Brain microvascular endothelial cell (primary cell): ENCODE measurements at regions not wholly inside any gene's neighbourhood (a gene's known extent, or its start where the extent isn't known, plus 50 kb on each side); places are given as distances from the start of the nearest gene placed in this dataset.
"Not testable (repeated sequence)": the region's sequence is repeated elsewhere in the genome, so short reads cannot be mapped to it uniquely, and the experiment has no call there.

Experiments used
- DNase-seq: peaks from one replicate; pipeline ENCODE4 v3.0.0-alpha.2; 2020
- H3K27ac ChIP-seq: fragments of 250-450 bp; sonication (Bioruptor Pico); 2 replicates; pipeline ENCODE4 v1.5.1; 2020; ENCODE audit warnings: mild to moderate bottlenecking, moderate library complexity
- H3K27me3 ChIP-seq: fragments of 250-450 bp; sonication (Bioruptor Pico); replicated peaks from 2 replicates; pipeline ENCODE4 v1.5.1; 2020; ENCODE audit warnings: mild to moderate bottlenecking
- H3K36me3 ChIP-seq: fragments of 250-450 bp; sonication (Bioruptor Pico); replicated peaks from 2 replicates; pipeline ENCODE4 v1.5.1; 2020; ENCODE audit warnings: mild to moderate bottlenecking
- H3K4me3 ChIP-seq: 2 replicates; pipeline ENCODE4 v1.5.1; 2011; ENCODE audit warnings: low read depth, mild to moderate bottlenecking, control low read depth, low read length, moderate library complexity
- CTCF ChIP-seq: IDR thresholded peaks from 2 replicates; pipeline ENCODE4 v1.5.1; 2011; ENCODE audit warnings: low read depth, mild to moderate bottlenecking, moderate library complexity, low read length, control low read depth, inconsistent platforms; ENCODE audit errors: missing control alignments
- in situ Hi-C: cut with HindIII; loops from 2 replicates; pipeline ENCODE4 v1.10.0; 2017; ENCODE audit warnings: low sequenced_read_pairs, low pct_ligation_motif_present

- no peak for TF ChIP-seq CTCF
- H3K27ac ChIP-seq = no peak overlapping the region
These were observed 131.2 kb upstream of the RMP24 start for GRCh38 chr18:35841283-35841682.

GRCh38 chr18:35842536-35842935, 129.9 kb upstream of the RMP24 start:
- H3K27ac ChIP-seq = no peak overlapping the region
- no peak for DNase-seq
- H3K27me3 ChIP-seq = no peaks in the 10 kb centered on the region
- no peaks in the 10 kb centered on the region for H3K36me3 ChIP-seq
- H3K4me3 ChIP-seq = no peak overlapping the region
- in situ Hi-C loops = no loop called here
- no peak for TF ChIP-seq CTCF

More at GRCh38 chr18:35841283-35841682, 131.2 kb upstream of the RMP24 start:
- no peaks in the 10 kb centered on the region for H3K36me3 ChIP-seq
- in situ Hi-C loops = no loop called here
- no peak overlapping the region for H3K4me3 ChIP-seq
- H3K27me3 ChIP-seq = no peaks in the 10 kb centered on the region
- no peak for DNase-seq

DNA sequence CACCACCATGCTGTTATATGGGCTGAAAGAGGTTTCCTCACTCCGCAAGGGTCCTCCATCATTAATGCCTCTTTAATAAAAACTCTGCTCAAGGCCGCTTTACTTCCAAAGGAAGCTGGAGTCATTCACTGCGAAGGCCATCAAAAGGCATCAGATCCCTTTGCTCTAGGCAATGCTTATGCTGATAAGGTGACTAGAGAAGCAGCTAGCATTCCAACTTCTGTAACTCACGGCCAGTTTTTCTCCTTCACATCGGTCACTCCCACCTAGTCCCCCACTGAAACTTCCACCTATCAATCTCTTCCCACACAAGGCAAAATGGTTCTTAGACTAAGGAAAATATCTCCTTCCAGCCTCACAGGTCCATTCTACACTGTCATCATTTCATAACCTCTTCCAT, 124.2 kb upstream of the RMP24 start:
- H3K36me3 ChIP-seq, H3K27ac ChIP-seq, DNase-seq, H3K27me3 ChIP-seq, H3K4me3 ChIP-seq, in situ Hi-C loops: not testable (repeated sequence)

DNA sequence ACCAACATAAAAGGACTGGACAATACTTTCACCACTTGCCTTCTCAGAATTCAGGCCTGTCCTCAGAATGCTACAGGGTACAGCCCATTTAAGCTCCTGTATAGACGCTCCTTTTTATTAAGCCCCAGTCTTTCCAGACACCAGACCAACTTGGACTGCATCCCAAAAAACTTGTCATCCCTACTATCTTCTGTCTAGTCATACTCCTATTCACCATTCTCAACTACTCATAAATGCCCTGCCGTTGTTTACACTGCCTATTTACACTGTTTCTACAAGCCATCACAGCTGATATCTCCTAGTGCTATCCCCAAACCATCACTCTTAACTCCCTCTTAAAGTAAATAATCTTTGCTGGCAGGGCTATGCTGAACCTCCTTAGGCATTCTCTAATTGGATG, 123.2 kb upstream of the RMP24 start:
- DNase-seq, H3K27ac ChIP-seq, in situ Hi-C loops, H3K4me3 ChIP-seq, H3K36me3 ChIP-seq, H3K27me3 ChIP-seq: not testable (repeated sequence)

GRCh38 chr18:35851286-35851970, 121.1 kb upstream of the RMP24 start:
- no peak for TF ChIP-seq CTCF
- no peak for DNase-seq
- Histone ChIP-seq H3K27ac (no peak overlapping the region), H3K27me3 (no peaks in the 10 kb centered on the region), H3K4me3 (no peak overlapping the region), H3K36me3 (no peaks in the 10 kb centered on the region)
- in situ Hi-C loops = no loop called here

GRCh38 chr18:35852786-35853185, 119.7 kb upstream of the RMP24 start:
- in situ Hi-C loops = no loop called here
- no peak for DNase-seq
- no peak overlapping the region for H3K4me3 ChIP-seq
- no peaks in the 10 kb centered on the region for H3K27me3 ChIP-seq
- H3K36me3 ChIP-seq = no peaks in the 10 kb centered on the region
- no peak for TF ChIP-seq CTCF
- H3K27ac ChIP-seq = no peak overlapping the region

DNA sequence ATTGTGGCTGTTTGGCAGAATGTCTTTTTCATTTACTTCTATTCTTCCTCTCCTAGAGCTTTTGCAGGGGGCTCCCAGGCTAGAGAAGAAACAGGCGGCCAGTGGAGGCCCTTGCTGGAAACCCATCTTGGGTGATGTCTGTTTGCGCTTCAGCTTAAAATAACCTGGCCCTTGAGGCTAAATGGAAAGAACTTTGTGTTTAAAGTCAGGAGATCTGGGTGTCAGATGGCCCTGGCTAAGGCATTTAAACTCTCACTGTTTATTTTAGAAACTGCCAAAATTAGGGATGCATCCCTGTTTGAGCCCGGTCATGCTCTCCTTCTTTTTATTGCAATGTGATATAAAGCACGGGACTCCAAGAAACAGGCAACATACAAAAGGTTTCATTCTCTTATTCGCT, 118.4 kb upstream of the RMP24 start:
- no peak for DNase-seq
- Histone ChIP-seq H3K27ac (no peak overlapping the region), H3K4me3 (no peak overlapping the region), H3K36me3 (no peaks in the 10 kb centered on the region), H3K27me3 (no peaks in the 10 kb centered on the region)
- TF ChIP-seq CTCF = no peak
- in situ Hi-C loops = no loop called here
